Transverse colon (tissue), 4 donors: ENCODE measurements at regions not wholly inside any gene's neighbourhood (a gene's known extent, or its start where the extent isn't known, plus 50 kb on each side); places are given as distances from the start of the nearest gene placed in this dataset.

Experiments
- DNase-seq: peaks from one replicate; pipeline ENCODE4 v3.0.0-alpha.2; 2019
- H3K27ac ChIP-seq, 4 donors: fragments of 200-600 bp; sonication (generic); 2 replicates each; pipeline ENCODE4 v1.5.1; 2016 to 2018; ENCODE audit warnings: inconsistent platforms in 4 of 4
- H3K27me3 ChIP-seq: fragments of 200-600 bp; sonication (generic); 2 replicates; pipeline ENCODE4 v1.5.1; 2017; ENCODE audit warnings: inconsistent platforms
- H3K36me3 ChIP-seq, 4 donors: fragments of 200-600 bp; sonication (generic); 2 replicates each; pipeline ENCODE4 v1.5.1; 2017 to 2019; ENCODE audit warnings: inconsistent platforms in 4 of 4
- H3K4me1 ChIP-seq, 4 donors: fragments of 200-600 bp; sonication (generic); 2 replicates each; pipeline ENCODE4 v1.5.1; 2017 to 2020; ENCODE audit warnings: inconsistent platforms in 4 of 4
- H3K4me3 ChIP-seq, 4 donors: fragments of 200-600 bp; sonication (generic); 1 replicate in 1 of 4; 2 replicates in 3 of 4; pipeline versions ENCODE4 v1.5.1 to v1.6.1; 2017 to 2019; ENCODE audit warnings: inconsistent platforms in 4 of 4
- H3K9me3 ChIP-seq, 2 donors: fragments of 200-600 bp; sonication (generic); 2 replicates each; pipeline ENCODE4 v1.5.1; 2017 to 2019; ENCODE audit warnings: inconsistent platforms in 2 of 2
- EP300 ChIP-seq: sonication (generic); formaldehyde crosslinking; IDR thresholded peaks from one replicate; pipeline ENCODE4 v1.6.1; 2017; ENCODE audit warnings: antibody characterized with exemption, low read depth
- POLR2A ChIP-seq: fragments of 450-650 bp; IDR thresholded peaks from one replicate; pipeline ENCODE4 v1.6.1; 2016; ENCODE audit warnings: antibody characterized with exemption, mild to moderate bottlenecking, moderate library complexity
- POLR2AphosphoS5 ChIP-seq, 3 donors: sonication (generic); formaldehyde crosslinking; IDR thresholded peaks; one replicate each; pipeline ENCODE4 v1.6.1; 2016; ENCODE audit warnings: antibody characterized with exemption in 3 of 3
- WGBS, 2 donors: methylation state at CpG; one replicate each; pipeline ENCODE4 v1.1.5; 2018; ENCODE audit warnings: low coverage in 1 of 2; 5-methylcytosine and 5-hydroxymethylcytosine counted together
- in situ Hi-C, 4 donors: fragments of 200-750 bp; cut with MboI; loops; one replicate each; pipeline versions ENCODE4 v1.15.0 to v1.15.1; 2017; ENCODE audit warnings: low sequenced_read_pairs in 3 of 4, low pct_ligation_motif_present in 1 of 4, low pct_unique_long_range_greater_than_20kb in 1 of 4
- intact Hi-C: fragments of 100-400 bp; cut with DNase I; formaldehyde crosslinking; loops from one replicate; pipeline ENCODE4 v1.15.1; 2023; ENCODE audit warnings: low total_unique reads
- TF ChIP-seq, protein P1 (sequence below), 5 experiments: fragments of 200-600 bp in 3 of 5; fragments of 450-650 bp in 2 of 5; sonication (generic) in 3 of 5; IDR thresholded peaks; 1 replicate in 2 of 5; 2 replicates in 3 of 5; pipeline ENCODE4 v1.5.1; 2016 to 2017; ENCODE audit warnings: antibody characterized with exemption in 5 of 5, inconsistent platforms in 3 of 5, mild to moderate bottlenecking in 2 of 5, moderate library complexity in 1 of 5

DNA sequence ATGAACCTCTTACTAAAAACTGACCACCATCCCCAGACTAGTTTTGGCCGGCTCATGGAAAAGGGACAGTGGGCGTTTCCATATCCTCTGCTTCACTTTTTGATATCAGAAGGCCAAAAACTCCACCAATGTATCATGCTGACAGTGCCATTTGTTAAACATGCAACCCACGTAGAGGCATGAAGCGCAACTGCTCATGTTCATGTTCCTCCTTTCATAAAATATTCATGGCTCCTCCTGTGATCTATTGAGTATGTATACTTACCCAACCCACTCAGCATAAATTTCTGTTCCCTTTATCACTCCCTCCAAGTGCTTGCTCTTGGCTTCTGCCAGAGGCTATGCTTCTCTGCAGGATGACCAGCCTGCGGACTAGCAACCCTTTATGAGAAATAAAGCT lies 58.7 kb upstream of the TGFBR2 start:
- no peak overlapping the region for H3K27ac ChIP-seq
- intact Hi-C loops (no loop called here), in situ Hi-C loops (no loop called here)
- H3K4me3 ChIP-seq: no peak overlapping the region
- 96 to 100% methylated on average over 1 to 5 of the region's 5 CpGs for WGBS, 2 donors
- H3K4me1 ChIP-seq: peaks cover 0 to 4% (median 0%) of the 10 kb centered on the region in 4 donors
- no peaks in the 10 kb centered on the region for H3K9me3 ChIP-seq
- DNase-seq: no peak
- H3K27me3 ChIP-seq: no peaks in the 10 kb centered on the region
- no peak for TF ChIP-seq POLR2A
- no peak for TF ChIP-seq EP300
- TF ChIP-seq, protein P1, sequence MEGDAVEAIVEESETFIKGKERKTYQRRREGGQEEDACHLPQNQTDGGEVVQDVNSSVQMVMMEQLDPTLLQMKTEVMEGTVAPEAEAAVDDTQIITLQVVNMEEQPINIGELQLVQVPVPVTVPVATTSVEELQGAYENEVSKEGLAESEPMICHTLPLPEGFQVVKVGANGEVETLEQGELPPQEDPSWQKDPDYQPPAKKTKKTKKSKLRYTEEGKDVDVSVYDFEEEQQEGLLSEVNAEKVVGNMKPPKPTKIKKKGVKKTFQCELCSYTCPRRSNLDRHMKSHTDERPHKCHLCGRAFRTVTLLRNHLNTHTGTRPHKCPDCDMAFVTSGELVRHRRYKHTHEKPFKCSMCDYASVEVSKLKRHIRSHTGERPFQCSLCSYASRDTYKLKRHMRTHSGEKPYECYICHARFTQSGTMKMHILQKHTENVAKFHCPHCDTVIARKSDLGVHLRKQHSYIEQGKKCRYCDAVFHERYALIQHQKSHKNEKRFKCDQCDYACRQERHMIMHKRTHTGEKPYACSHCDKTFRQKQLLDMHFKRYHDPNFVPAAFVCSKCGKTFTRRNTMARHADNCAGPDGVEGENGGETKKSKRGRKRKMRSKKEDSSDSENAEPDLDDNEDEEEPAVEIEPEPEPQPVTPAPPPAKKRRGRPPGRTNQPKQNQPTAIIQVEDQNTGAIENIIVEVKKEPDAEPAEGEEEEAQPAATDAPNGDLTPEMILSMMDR (IDR thresholded peaks at IDR 0.05): no peak
- TF ChIP-seq POLR2AphosphoS5 (IDR thresholded peaks at IDR 0.05): no peak
- H3K36me3 ChIP-seq: no peaks in the 10 kb centered on the region

DNA sequence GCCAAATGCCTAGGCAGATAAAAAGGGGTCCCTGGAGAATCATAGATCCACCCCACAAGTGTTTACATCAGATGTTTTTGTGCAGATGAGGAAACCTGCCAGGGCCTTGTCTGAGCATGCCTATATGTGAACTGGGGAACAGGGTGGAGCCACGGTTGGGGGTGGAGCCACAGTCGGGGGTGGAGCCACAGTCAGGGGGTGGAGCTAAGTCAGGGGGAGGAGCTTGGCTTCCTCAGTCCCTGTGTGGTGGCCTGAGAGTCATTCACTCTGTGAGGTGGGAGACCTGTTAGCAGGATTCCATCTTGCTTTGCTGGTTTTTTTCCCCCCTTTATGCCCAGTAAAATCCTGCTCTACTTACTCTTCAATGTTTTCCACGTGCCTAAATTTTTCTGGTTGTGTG lies 57.8 kb upstream of the TGFBR2 start:
- no peak for DNase-seq
- Histone ChIP-seq H3K4me1 (peaks cover 0 to 8% (median 0%) of the 10 kb centered on the region in 4 donors), H3K36me3 (no peaks in the 10 kb centered on the region), H3K27me3 (no peaks in the 10 kb centered on the region), H3K4me3 (no peak overlapping the region), H3K9me3 (no peaks in the 10 kb centered on the region), H3K27ac (no peak overlapping the region)
- intact Hi-C loops (no loop called here), in situ Hi-C loops (no loop called here)
- 61% methylated on average over 3 of the region's 3 CpGs; no CpG with 5 or more reads in 1 of the 2 donors for WGBS, 2 donors
- TF ChIP-seq, protein P1 (IDR thresholded peaks at IDR 0.05): no peak
- TF ChIP-seq EP300 (no peak), POLR2AphosphoS5 (IDR thresholded peaks at IDR 0.05) (no peak), POLR2A (no peak)

DNA sequence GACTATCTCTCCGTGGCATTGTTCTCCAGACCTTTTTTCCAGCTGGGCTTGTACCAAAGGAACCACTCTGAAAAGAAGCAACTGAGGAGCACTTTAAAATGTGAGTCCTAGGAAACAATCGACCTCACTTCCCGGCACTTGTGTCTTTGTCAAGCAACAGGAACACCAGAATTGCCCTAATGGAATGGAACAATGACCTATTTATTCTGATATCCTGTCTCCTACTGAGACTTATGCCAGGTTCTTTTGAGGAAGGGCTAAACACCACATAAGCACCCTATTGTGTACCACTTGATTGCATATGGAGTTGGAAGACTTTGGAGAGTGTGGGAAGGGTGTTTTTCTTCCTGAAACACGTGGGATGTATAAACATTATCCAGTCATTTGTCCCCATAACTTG lies 56.8 kb upstream of the TGFBR2 start:
- DNase-seq: no peak
- H3K27me3 ChIP-seq: no peaks in the 10 kb centered on the region
- intact Hi-C loops (no loop called here), in situ Hi-C loops (no loop called here)
- H3K9me3 ChIP-seq: no peaks in the 10 kb centered on the region
- TF ChIP-seq, protein P1 (IDR thresholded peaks at IDR 0.05): no peak
- TF ChIP-seq POLR2AphosphoS5 (IDR thresholded peaks at IDR 0.05) (no peak), POLR2A (no peak), EP300 (no peak)
- no peaks in the 10 kb centered on the region for H3K36me3 ChIP-seq
- H3K27ac ChIP-seq: no peak overlapping the region
- no peak overlapping the region for H3K4me3 ChIP-seq
- H3K4me1 ChIP-seq: peaks cover 0 to 6% (median 0%) of the 10 kb centered on the region in 4 donors
- whole genome bisulfite sequencing, 2 donors: 74 to 76% methylated on average over 4 of the region's 4 CpGs

DNA sequence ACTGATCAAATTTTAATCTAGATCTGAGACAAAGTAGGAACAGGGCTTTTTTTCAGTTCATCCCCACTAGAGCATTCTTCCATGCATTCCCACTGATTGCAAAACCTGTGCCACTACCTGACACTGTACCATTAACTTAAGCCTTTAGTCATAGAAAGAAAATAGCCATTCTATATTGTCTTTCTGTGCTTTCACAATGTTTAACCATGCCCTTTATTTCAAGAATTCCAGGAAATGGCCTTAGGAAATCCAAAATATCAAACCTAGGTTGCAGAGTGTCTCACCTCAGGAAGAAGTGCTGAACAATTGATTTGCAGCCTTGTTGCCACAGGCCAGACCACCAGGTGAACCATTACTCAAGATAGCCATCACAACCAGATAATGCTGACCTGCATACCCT lies 56.2 kb upstream of the TGFBR2 start:
- no peak for DNase-seq
- Histone ChIP-seq H3K4me1 (peaks cover 0 to 4% (median 0%) of the 10 kb centered on the region in 4 donors), H3K27ac (no peak overlapping the region), H3K27me3 (no peaks in the 10 kb centered on the region), H3K4me3 (no peak overlapping the region), H3K9me3 (no peaks in the 10 kb centered on the region), H3K36me3 (no peaks in the 10 kb centered on the region)
- intact Hi-C loops (no loop called here), in situ Hi-C loops (no loop called here)
- TF ChIP-seq, protein P1 (IDR thresholded peaks at IDR 0.05): no peak
- TF ChIP-seq POLR2A (no peak), POLR2AphosphoS5 (IDR thresholded peaks at IDR 0.05) (no peak), EP300 (no peak)
